ENCODE measurements at regions not wholly inside any gene's neighbourhood (a gene's known extent, or its start where the extent isn't known, plus 50 kb on each side); places are given as distances from the start of the nearest gene placed in this dataset.

DNA sequence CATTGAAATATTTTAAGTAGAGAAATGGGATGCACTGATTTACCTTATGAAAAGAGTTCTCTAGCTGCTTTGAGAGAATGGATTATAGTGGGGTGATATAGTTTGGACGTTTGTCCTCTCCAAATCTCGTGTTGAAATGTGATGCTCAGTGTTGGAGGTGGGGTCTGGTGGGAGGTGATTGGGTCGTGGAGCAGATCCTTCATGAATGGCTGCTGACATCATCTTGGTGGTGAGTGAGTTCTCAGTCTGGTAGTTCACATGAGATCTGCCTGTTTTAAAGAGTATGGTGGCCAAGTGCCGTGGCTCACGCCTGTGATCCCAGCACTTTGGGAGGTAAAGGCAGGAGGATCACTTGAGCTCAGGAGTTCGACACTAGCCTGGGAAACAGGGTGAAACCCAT is 58.7 kb upstream of the SH3RF3 start:
- no peak overlapping the region for H3K4me3 ChIP-seq (ENCODE audit: low read depth, low read length)
- TF ChIP-seq POLR2A (IDR thresholded peaks at IDR 0.05; ENCODE audit: extremely low read depth, insufficient read length) (no peak), MYC (IDR thresholded peaks at IDR 0.05; ENCODE audit: low read depth, low read length) (no peak)
- TF ChIP-seq, protein P1, sequence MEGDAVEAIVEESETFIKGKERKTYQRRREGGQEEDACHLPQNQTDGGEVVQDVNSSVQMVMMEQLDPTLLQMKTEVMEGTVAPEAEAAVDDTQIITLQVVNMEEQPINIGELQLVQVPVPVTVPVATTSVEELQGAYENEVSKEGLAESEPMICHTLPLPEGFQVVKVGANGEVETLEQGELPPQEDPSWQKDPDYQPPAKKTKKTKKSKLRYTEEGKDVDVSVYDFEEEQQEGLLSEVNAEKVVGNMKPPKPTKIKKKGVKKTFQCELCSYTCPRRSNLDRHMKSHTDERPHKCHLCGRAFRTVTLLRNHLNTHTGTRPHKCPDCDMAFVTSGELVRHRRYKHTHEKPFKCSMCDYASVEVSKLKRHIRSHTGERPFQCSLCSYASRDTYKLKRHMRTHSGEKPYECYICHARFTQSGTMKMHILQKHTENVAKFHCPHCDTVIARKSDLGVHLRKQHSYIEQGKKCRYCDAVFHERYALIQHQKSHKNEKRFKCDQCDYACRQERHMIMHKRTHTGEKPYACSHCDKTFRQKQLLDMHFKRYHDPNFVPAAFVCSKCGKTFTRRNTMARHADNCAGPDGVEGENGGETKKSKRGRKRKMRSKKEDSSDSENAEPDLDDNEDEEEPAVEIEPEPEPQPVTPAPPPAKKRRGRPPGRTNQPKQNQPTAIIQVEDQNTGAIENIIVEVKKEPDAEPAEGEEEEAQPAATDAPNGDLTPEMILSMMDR (IDR thresholded peaks at IDR 0.05; ENCODE audit: low read depth, low read length), result no peak
- TF ChIP-seq, protein P2, sequence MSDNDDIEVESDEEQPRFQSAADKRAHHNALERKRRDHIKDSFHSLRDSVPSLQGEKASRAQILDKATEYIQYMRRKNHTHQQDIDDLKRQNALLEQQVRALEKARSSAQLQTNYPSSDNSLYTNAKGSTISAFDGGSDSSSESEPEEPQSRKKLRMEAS (IDR thresholded peaks at IDR 0.05; ENCODE audit: low read depth, low read length), result no peak
- DNase-seq (ENCODE audit: low read depth), result no peak

GRCh38 chr2:109069331-109070194 is 59.4 kb upstream of the SH3RF3 start:
- TF ChIP-seq, protein P1 (IDR thresholded peaks at IDR 0.05; ENCODE audit: low read depth, low read length), result no peak
- TF ChIP-seq, protein P2 (IDR thresholded peaks at IDR 0.05; ENCODE audit: low read depth, low read length), result no peak
- TF ChIP-seq POLR2A (IDR thresholded peaks at IDR 0.05; ENCODE audit: extremely low read depth, insufficient read length) (no peak), MYC (IDR thresholded peaks at IDR 0.05; ENCODE audit: low read depth, low read length) (no peak)
- DNase-seq (ENCODE audit: low read depth), result no peak

DNA sequence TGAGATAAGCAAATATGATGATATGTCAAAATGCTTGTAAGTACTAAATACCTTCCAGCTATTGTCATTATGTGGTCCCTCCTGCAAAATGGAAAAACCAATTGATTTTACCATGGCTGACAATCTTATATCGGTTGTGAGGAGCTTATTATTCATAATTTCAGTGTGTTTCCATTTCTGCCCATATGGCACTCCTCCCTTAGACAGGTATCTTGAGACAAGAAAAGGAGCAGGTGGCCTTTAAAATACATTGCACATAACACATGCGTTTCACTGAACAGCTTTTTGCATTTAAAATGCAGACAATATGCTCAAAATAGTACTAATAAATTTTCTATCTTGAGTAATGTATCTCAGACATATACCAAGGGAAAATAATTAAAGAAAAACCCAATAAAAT is 60.2 kb upstream of the SH3RF3 start:
- H3K4me3 ChIP-seq (ENCODE audit: low read depth, low read length), result no peak overlapping the region
- no peak for DNase-seq (ENCODE audit: low read depth)
- TF ChIP-seq, protein P2 (IDR thresholded peaks at IDR 0.05; ENCODE audit: low read depth, low read length), result no peak
- no peak for TF ChIP-seq MYC (IDR thresholded peaks at IDR 0.05; ENCODE audit: low read depth, low read length)
- TF ChIP-seq, protein P1 (IDR thresholded peaks at IDR 0.05; ENCODE audit: low read depth, low read length), result no peak
- TF ChIP-seq POLR2A (IDR thresholded peaks at IDR 0.05; ENCODE audit: extremely low read depth, insufficient read length), result no peak

More at GRCh38 chr2:109069331-109070194, 59.4 kb upstream of the SH3RF3 start:
- H3K4me3 ChIP-seq (ENCODE audit: low read depth, low read length), result no peak overlapping the region

GRCh38 chr2:109067631-109068125 is 61.3 kb upstream of the SH3RF3 start:
- DNase-seq (ENCODE audit: low read depth), result no peak
- H3K4me3 ChIP-seq (ENCODE audit: low read depth, low read length), result no peak overlapping the region
- TF ChIP-seq POLR2A (IDR thresholded peaks at IDR 0.05; ENCODE audit: extremely low read depth, insufficient read length) (no peak), MYC (IDR thresholded peaks at IDR 0.05; ENCODE audit: low read depth, low read length) (no peak)
- TF ChIP-seq, protein P2 (IDR thresholded peaks at IDR 0.05; ENCODE audit: low read depth, low read length), result no peak
- TF ChIP-seq, protein P1 (IDR thresholded peaks at IDR 0.05; ENCODE audit: low read depth, low read length), result no peak

- TF ChIP-seq, protein P2 (IDR thresholded peaks at IDR 0.05; ENCODE audit: low read depth, low read length), result no peak
- TF ChIP-seq, protein P1 (IDR thresholded peaks at IDR 0.05; ENCODE audit: low read depth, low read length), result no peak
- no peak for TF ChIP-seq MYC (IDR thresholded peaks at IDR 0.05; ENCODE audit: low read depth, low read length)
- no peak for TF ChIP-seq POLR2A (IDR thresholded peaks at IDR 0.05; ENCODE audit: extremely low read depth, insufficient read length)
- DNase-seq (ENCODE audit: low read depth), result no peak
- no peak overlapping the region for H3K4me3 ChIP-seq (ENCODE audit: low read depth, low read length)
These were observed 61.9 kb upstream of the SH3RF3 start for GRCh38 chr2:109066917-109067597.
